ENCODE measurements at regions not wholly inside any gene's neighbourhood (a gene's known extent, or its start where the extent isn't known, plus 50 kb on each side); places are given as distances from the start of the nearest gene placed in this dataset.

- no peaks in the 10 kb centered on the region for H3K27me3 ChIP-seq
- WGBS, 4 donors = 93 to 98% (median 98%) methylated on average over 1 of the region's 1 CpG
- ATAC-seq = no peak
Measured at GRCh38 chr1:195765099-195765498, 843.1 kb downstream of the KCNT2 start.

DNA sequence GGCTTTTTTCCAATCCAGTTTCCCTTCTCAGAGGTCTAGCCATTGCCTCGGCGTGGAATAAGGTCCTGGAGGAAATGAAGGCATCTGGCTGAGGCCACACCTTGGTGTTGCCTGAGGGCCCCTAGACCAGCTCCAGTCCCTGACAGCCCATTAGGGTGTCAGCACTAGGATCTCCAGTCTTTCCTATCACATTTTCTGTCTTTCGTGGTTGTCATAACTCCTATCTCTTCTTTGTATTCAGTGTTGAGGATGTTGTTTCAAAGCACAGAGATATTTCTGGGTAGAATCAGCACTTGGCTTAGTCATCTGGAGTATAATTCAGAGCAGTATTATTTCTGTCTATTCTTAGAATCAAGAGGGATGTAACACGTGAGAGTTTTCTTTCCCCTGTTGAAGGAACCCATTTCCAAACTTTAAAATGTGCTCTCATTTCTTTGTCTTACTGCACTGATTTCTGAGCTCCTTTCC lies 844.3 kb downstream of the KCNT2 start:
- no peak for DNase-seq
- H3K9me3 ChIP-seq = peaks cover 0 to 3% (median 0%) of the 10 kb centered on the region in 12 donors
- WGBS, 4 donors = 50 to 53% (median 50%) methylated on average over 4 of the region's 4 CpGs
- no peak overlapping the region for H3K27ac ChIP-seq
- H3K36me3 ChIP-seq = no peaks in the 10 kb centered on the region
- no peaks in the 10 kb centered on the region for H3K27me3 ChIP-seq
- TF ChIP-seq, protein P1, sequence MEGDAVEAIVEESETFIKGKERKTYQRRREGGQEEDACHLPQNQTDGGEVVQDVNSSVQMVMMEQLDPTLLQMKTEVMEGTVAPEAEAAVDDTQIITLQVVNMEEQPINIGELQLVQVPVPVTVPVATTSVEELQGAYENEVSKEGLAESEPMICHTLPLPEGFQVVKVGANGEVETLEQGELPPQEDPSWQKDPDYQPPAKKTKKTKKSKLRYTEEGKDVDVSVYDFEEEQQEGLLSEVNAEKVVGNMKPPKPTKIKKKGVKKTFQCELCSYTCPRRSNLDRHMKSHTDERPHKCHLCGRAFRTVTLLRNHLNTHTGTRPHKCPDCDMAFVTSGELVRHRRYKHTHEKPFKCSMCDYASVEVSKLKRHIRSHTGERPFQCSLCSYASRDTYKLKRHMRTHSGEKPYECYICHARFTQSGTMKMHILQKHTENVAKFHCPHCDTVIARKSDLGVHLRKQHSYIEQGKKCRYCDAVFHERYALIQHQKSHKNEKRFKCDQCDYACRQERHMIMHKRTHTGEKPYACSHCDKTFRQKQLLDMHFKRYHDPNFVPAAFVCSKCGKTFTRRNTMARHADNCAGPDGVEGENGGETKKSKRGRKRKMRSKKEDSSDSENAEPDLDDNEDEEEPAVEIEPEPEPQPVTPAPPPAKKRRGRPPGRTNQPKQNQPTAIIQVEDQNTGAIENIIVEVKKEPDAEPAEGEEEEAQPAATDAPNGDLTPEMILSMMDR (IDR thresholded peaks at IDR 0.05) = no peak
- no peak for TF ChIP-seq POLR2A (IDR thresholded peaks at IDR 0.05)
- ATAC-seq = no peak
- intact Hi-C loops (cut with DNase I) = no loop called here
- no peak overlapping the region for H3K4me3 ChIP-seq
- H3K4me1 ChIP-seq = no peaks in the 10 kb centered on the region

More at GRCh38 chr1:195765099-195765498, 843.1 kb downstream of the KCNT2 start:
- no peak for TF ChIP-seq POLR2A (IDR thresholded peaks at IDR 0.05)
- TF ChIP-seq, protein P1 (IDR thresholded peaks at IDR 0.05) = no peak
- no peak overlapping the region for H3K27ac ChIP-seq
- DNase-seq = no peak
- no peak overlapping the region for H3K4me3 ChIP-seq
- peaks cover 0 to 3% (median 0%) of the 10 kb centered on the region in 12 donors for H3K9me3 ChIP-seq
- intact Hi-C loops (cut with DNase I) = no loop called here
- no peaks in the 10 kb centered on the region for H3K4me1 ChIP-seq
- H3K36me3 ChIP-seq = no peaks in the 10 kb centered on the region

DNA sequence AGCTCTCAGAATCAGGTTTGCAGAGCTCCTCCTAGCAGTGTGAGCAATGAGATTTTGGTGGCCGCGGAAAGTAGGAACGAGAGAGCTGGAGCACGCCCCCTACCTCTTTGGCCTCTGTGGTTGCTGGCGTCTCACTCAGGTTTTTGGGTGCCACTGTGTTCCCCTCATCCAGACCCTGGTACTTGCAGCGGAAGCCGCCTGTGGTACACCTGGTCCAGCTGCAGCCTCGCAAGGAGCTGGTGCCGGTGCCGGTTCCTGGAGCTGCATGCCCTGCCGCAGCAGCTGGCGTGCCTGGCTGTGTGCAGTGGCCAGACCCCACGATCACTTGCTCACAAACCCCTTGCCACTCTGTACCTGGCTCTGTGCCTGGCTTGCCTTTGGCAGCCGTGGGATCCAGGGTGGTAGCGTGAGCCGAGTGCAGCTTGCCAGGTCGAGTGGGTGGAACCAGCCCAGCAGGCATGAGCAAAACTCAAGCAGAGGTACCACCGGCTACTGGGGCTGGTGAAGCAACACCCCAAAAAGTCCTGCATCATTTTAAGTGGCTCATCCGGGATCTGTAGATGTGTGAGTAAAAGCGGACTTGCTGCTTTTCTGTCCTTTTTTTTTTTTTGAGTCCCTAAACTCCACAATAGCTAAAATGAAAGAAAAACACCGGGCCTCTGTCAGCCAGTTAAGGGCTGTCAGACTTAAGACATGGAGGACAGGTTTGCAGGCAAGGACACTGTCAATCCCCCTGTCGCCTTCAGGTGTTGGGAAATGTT lies 844.9 kb downstream of the KCNT2 start:
- ATAC-seq (no peak), DNase-seq (peak in 1 of 5 donors; percentile 55)
- no peaks in the 10 kb centered on the region for H3K4me1 ChIP-seq
- 91 to 92% (median 91%) methylated on average over 17 to 22 of the region's 22 CpGs for WGBS, 4 donors
- intact Hi-C loops (cut with DNase I) = no loop called here
- H3K9me3 ChIP-seq = peaks cover 0 to 3% (median 0%) of the 10 kb centered on the region in 12 donors
- TF ChIP-seq POLR2A (IDR thresholded peaks at IDR 0.05) = no peak
- TF ChIP-seq, protein P1 (IDR thresholded peaks at IDR 0.05) = no peak
- no peak overlapping the region for H3K4me3 ChIP-seq
- no peak overlapping the region for H3K27ac ChIP-seq
- no peaks in the 10 kb centered on the region for H3K36me3 ChIP-seq
- H3K27me3 ChIP-seq = no peaks in the 10 kb centered on the region

DNA sequence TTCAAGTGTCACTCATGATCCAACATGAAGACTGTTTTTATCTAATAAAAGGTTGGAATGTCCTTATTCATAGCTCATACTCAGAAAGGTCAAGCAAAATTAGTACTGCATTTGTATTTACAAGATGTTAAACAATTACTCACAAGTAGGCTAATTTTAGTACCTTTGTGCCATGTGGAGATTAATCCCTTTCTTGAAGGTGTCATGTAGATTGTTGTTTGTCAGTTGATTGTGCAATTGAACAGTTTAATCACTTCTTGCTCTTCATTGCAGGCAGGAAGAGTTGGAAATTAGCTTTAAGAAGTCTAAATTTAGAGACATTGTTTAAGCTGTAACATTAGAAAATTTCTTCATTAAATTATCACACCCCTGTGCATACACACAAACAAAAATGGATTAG lies 847.1 kb downstream of the KCNT2 start:
- DNase-seq (no peak), ATAC-seq (no peak)
- H3K36me3 ChIP-seq = no peaks in the 10 kb centered on the region
- no peaks in the 10 kb centered on the region for H3K27me3 ChIP-seq
- H3K9me3 ChIP-seq = peaks cover 0 to 3% (median 0%) of the 10 kb centered on the region in 12 donors
- TF ChIP-seq POLR2A (IDR thresholded peaks at IDR 0.05) = no peak
- TF ChIP-seq, protein P1 (IDR thresholded peaks at IDR 0.05) = no peak
- H3K4me3 ChIP-seq = no peak overlapping the region
- intact Hi-C loops (cut with DNase I) = no loop called here
- H3K27ac ChIP-seq = no peak overlapping the region
- H3K4me1 ChIP-seq = no peaks in the 10 kb centered on the region

All from heart left ventricle (tissue), 16 donors.